ENCODE measurements at regions not wholly inside any gene's neighbourhood (a gene's known extent, or its start where the extent isn't known, plus 50 kb on each side); places are given as distances from the start of the nearest gene placed in this dataset.
"Not testable (repeated sequence)": the region's sequence is repeated elsewhere in the genome, so short reads cannot be mapped to it uniquely, and the experiment has no call there.

GRCh38 chr4:40681600-40681999 lies 51.9 kb upstream of the RBM47 start:
- no peak for DNase-seq (ENCODE audit: low read depth)

GRCh38 chr4:40682290-40683101 lies 52.8 kb upstream of the RBM47 start:
- no peak for DNase-seq (ENCODE audit: low read depth)

GRCh38 chr4:40683536-40684145 lies 54.0 kb upstream of the RBM47 start:
- not testable (repeated sequence) for DNase-seq (ENCODE audit: low read depth)

- DNase-seq (ENCODE audit: low read depth): no peak
Observed at GRCh38 chr4:40684404-40684803, 54.7 kb upstream of the RBM47 start.

- peak; percentile 14 for DNase-seq (ENCODE audit: low read depth)
Observed at GRCh38 chr4:40685300-40685699, 55.6 kb upstream of the RBM47 start.

GRCh38 chr4:40686081-40686913 lies 56.6 kb upstream of the RBM47 start:
- DNase-seq (ENCODE audit: low read depth): peak; percentile 23

- DNase-seq (ENCODE audit: low read depth): no peak
Observed at GRCh38 chr4:40687676-40688389, 58.2 kb upstream of the RBM47 start.

GRCh38 chr4:40688446-40689095 lies 58.9 kb upstream of the RBM47 start:
- DNase-seq (ENCODE audit: low read depth): no peak

GRCh38 chr4:40693946-40694345 lies 55.8 kb upstream of the NSUN7 start:
- DNase-seq (ENCODE audit: low read depth): no peak

GRCh38 chr4:40697476-40697875 lies 52.3 kb upstream of the NSUN7 start:
- not testable (repeated sequence) for DNase-seq (ENCODE audit: low read depth)

- DNase-seq (ENCODE audit: low read depth): no peak
Observed at GRCh38 chr4:40698733-40699132, 51.0 kb upstream of the NSUN7 start.

- DNase-seq (ENCODE audit: low read depth): peak; percentile 21
Observed at GRCh38 chr4:40699648-40700047, 50.1 kb upstream of the NSUN7 start.

All from fibroblast of gingiva (primary cell).